NCI-H524 treated with DMSO at 0.1 percent for 48 hours (cell line): ENCODE measurements at regions not wholly inside any gene's neighbourhood (a gene's known extent, or its start where the extent isn't known, plus 50 kb on each side); places are given as distances from the start of the nearest gene placed in this dataset.

ENCODE experiments used
- DNase-seq: peaks from one replicate; lab custom pipeline; 2025; lab: John Stamatoyannopoulos, UW

- no peak for DNase-seq
These were observed 65.9 kb upstream of the TIAM1 start for GRCh38 chr21:31409831-31410487.

GRCh38 chr21:31408301-31409088 is 64.4 kb upstream of the TIAM1 start:
- DNase-seq, result no peak

GRCh38 chr21:31406510-31406909 is 62.4 kb upstream of the TIAM1 start:
- no peak for DNase-seq

- no peak for DNase-seq
These were observed 61.5 kb upstream of the TIAM1 start for GRCh38 chr21:31405604-31406003.

- no peak for DNase-seq
These were observed 59.7 kb upstream of the TIAM1 start for GRCh38 chr21:31403596-31404333.

- no peak for DNase-seq
These were observed 55.5 kb upstream of the TIAM1 start for GRCh38 chr21:31399591-31399990.

- DNase-seq, result no peak
These were observed 54.5 kb upstream of the TIAM1 start for GRCh38 chr21:31398574-31398973.

- no peak for DNase-seq
These were observed 53.9 kb upstream of the TIAM1 start for GRCh38 chr21:31397939-31398338.

GRCh38 chr21:31397515-31397926 is 53.5 kb upstream of the TIAM1 start:
- DNase-seq, result no peak

GRCh38 chr21:31397030-31397429 is 53.0 kb upstream of the TIAM1 start:
- DNase-seq, result no peak

GRCh38 chr21:31396399-31396798 is 52.3 kb upstream of the TIAM1 start:
- no peak for DNase-seq

- no peak for DNase-seq
These were observed 51.7 kb upstream of the TIAM1 start for GRCh38 chr21:31395791-31396190.

- no peak for DNase-seq
These were observed 51.2 kb upstream of the TIAM1 start for GRCh38 chr21:31395268-31395667.

GRCh38 chr21:31394309-31394708 is 50.2 kb upstream of the TIAM1 start:
- DNase-seq, result no peak
